PFSK-1 (cell line): ENCODE measurements at regions not wholly inside any gene's neighbourhood (a gene's known extent, or its start where the extent isn't known, plus 50 kb on each side); places are given as distances from the start of the nearest gene placed in this dataset.

ENCODE experiments used
- FOXP2 ChIP-seq: optimal IDR thresholded peaks from 2 replicates; pipeline ENCODE3; 2011; ENCODE audit warnings: borderline replicate concordance, control low read depth, inconsistent platforms; ENCODE audit not compliant: insufficient read depth; ENCODE audit errors: extremely low read length, extremely low read depth
- POLR2AphosphoS5 ChIP-seq: IDR thresholded peaks from 2 replicates; pipeline ENCODE4 v1.6.1; 2012; ENCODE audit warnings: low read depth, mild to moderate bottlenecking, control low read depth, low read length, moderate library complexity
- SIN3A ChIP-seq: IDR thresholded peaks from 2 replicates; pipeline ENCODE4 v1.6.1; 2012; ENCODE audit warnings: mild to moderate bottlenecking, low read length, moderate library complexity, borderline replicate concordance; ENCODE audit not compliant: insufficient read depth
- TAF1 ChIP-seq: IDR thresholded peaks from 2 replicates; pipeline ENCODE4 v1.6.1; 2012; ENCODE audit warnings: low read length, control low read depth, borderline replicate concordance; ENCODE audit not compliant: insufficient read depth
- TF ChIP-seq, protein P1 (sequence below), 2 experiments: IDR thresholded peaks; 2 replicates each; pipeline versions ENCODE4 v1.6.1 to v1.8.0; 2011 to 2012; ENCODE audit warnings: low read depth in 2 of 2, low read length in 2 of 2, control low read depth in 1 of 2, inconsistent platforms in 1 of 2, mild to moderate bottlenecking in 1 of 2, moderate library complexity in 1 of 2; ENCODE audit not compliant: insufficient read depth in 1 of 2

DNA sequence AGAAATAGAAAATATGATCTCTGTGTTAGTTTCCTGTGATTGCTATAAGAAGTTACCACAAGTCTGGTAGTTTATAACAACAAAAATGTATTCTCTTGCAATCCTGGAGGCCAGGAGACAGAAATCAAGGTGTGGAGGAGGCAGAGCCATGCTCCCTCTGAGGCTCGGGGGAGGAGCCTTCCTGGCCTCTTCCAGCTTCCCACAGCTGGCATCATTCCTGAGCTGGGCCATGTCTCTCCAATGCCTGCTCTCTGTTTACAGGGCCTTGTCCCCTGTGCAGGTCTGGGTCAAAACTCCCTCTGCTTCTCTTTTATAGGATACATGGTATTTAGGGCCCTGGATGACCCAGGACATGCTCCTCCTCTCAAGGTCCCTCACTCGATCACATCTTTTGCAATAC is 81.3 kb upstream of the RET start:
- no peak for TF ChIP-seq TAF1
- TF ChIP-seq SIN3A, result no peak
- TF ChIP-seq FOXP2, result no peak
- no peak for TF ChIP-seq POLR2AphosphoS5
- TF ChIP-seq, protein P1, sequence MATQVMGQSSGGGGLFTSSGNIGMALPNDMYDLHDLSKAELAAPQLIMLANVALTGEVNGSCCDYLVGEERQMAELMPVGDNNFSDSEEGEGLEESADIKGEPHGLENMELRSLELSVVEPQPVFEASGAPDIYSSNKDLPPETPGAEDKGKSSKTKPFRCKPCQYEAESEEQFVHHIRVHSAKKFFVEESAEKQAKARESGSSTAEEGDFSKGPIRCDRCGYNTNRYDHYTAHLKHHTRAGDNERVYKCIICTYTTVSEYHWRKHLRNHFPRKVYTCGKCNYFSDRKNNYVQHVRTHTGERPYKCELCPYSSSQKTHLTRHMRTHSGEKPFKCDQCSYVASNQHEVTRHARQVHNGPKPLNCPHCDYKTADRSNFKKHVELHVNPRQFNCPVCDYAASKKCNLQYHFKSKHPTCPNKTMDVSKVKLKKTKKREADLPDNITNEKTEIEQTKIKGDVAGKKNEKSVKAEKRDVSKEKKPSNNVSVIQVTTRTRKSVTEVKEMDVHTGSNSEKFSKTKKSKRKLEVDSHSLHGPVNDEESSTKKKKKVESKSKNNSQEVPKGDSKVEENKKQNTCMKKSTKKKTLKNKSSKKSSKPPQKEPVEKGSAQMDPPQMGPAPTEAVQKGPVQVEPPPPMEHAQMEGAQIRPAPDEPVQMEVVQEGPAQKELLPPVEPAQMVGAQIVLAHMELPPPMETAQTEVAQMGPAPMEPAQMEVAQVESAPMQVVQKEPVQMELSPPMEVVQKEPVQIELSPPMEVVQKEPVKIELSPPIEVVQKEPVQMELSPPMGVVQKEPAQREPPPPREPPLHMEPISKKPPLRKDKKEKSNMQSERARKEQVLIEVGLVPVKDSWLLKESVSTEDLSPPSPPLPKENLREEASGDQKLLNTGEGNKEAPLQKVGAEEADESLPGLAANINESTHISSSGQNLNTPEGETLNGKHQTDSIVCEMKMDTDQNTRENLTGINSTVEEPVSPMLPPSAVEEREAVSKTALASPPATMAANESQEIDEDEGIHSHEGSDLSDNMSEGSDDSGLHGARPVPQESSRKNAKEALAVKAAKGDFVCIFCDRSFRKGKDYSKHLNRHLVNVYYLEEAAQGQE (IDR thresholded peaks at IDR 0.05; ENCODE audit: insufficient read depth in 1 of 2, low read depth in 2 of 2, low read length in 2 of 2), result no peak

DNA sequence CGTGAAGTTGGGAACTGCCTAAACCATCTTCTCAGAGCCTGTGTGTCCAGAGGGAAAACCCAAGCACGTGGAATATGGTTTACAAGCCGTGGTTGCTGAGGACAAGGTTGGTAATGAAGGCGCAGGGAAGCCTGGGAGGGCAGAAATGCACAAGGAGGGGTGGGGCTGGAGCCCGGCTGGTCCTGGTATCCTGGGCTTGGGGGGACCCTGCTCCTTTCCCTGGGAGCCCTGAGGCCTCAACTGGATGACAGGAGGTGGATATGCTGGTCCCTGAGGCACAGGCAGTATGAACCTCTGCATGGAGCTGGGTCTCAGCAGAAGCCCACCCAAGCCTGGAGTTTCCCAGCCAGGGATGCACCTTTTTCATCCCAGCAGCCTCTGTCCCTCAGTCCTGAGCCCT is 80.3 kb upstream of the RET start:
- TF ChIP-seq SIN3A (no peak), POLR2AphosphoS5 (no peak), FOXP2 (no peak), TAF1 (no peak)
- TF ChIP-seq, protein P1 (IDR thresholded peaks at IDR 0.05; ENCODE audit: insufficient read depth in 1 of 2, low read depth in 2 of 2, low read length in 2 of 2), result no peak

GRCh38 chr10:42997151-42997848 is 79.6 kb upstream of the RET start:
- no peak for TF ChIP-seq POLR2AphosphoS5

DNA sequence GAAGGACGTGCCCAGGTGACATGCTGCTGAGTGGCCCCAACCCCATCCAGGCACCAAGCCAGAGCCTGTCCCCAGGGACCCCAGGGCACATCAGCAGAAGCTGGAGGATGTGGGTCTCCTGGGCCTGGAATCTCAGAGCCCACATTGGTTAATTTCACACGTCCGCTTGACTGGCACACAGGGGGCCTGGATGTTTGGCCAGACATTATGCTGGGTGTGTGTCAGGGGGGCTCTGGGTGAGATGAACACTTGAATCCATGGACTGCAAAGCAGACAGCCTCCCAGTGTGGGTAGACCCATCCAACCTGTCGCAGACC is 79.1 kb upstream of the RET start:
- no peak for TF ChIP-seq SIN3A
- TF ChIP-seq, protein P1 (IDR thresholded peaks at IDR 0.05; ENCODE audit: insufficient read depth in 1 of 2, low read depth in 2 of 2, low read length in 2 of 2), result no peak
- no peak for TF ChIP-seq TAF1
- no peak for TF ChIP-seq FOXP2
- TF ChIP-seq POLR2AphosphoS5, result no peak

DNA sequence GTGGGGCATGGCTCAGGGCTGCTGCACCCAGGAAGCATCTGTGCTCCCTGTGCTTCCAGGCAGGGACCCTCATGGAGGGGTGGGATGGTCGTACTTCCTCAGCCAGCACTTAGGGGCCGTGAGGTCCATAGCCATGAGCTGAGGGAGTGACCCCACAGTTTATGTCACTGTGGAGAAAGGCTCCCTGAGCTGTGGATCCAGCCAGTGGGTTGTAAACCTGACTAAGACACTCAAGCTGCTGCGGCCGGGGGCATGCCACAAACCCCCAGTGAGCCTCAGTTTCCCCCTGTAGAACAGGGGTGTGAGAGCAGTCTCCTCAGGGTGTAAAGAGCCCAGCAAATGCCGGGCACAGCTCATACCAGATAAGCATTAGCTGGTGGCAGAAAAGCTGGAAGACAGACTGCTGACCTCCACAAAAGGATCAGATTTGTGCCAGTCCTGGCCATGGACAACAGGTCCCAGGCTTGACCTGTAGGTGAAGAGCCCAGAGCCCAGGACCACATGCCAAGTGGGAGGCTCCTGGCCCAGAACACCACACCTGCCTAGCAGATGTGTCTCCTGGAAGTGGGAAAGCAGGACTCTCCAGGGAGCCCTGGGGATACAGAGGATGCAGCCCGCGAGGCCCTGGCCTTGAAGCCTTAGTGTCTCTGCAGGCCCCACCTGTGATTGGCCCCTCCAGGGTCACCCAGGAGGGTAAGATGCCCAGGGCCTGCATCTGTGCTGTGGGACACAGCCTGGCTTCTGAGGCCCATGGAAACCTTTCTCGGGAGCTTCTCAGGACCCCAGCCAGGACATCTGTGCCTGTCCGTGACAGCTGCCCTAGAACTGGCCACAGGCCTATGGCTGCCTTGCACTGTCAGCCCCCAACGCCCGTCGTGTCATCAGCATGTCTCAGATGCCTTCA is 78.1 kb upstream of the RET start:
- no peak for TF ChIP-seq FOXP2
- TF ChIP-seq SIN3A, result no peak
- TF ChIP-seq TAF1, result no peak
- TF ChIP-seq, protein P1 (IDR thresholded peaks at IDR 0.05; ENCODE audit: insufficient read depth in 1 of 2, low read depth in 2 of 2, low read length in 2 of 2), result no peak
- no peak for TF ChIP-seq POLR2AphosphoS5
